ENCODE measurements at regions not wholly inside any gene's neighbourhood (a gene's known extent, or its start where the extent isn't known, plus 50 kb on each side); places are given as distances from the start of the nearest gene placed in this dataset.

DNA sequence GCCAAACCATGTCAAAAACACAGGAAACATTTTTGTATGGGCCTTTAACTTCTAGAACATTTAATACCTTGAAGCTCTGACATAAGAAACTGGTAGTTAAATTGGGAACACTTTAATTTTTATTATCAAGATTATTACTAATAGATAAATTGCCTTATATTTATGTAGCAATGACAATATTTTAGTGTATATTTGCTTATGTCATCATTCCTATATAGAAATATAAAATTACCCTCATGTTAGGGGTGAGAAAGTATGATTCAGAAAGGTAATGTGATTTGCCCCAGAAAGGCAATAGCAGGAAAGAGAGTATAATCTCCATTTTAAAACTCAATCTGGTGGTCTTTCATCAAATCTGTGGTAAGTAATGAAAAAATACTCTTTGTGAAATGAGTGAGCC lies 147.4 kb downstream of the IL15 start:
- no peak for DNase-seq
- Histone ChIP-seq H3K27ac (no peak overlapping the region), H3K4me3 (no peak overlapping the region), H3K9me3 (no peaks in the 10 kb centered on the region), H3K27me3 (no peaks in the 10 kb centered on the region), H3K4me1 (peaks cover 0 to 11% (median 0%) of the 10 kb centered on the region in 4 donors), H3K36me3 (no peaks in the 10 kb centered on the region)
- intact Hi-C loops (cut with DNase I; ENCODE audit: low total_unique reads), result no loop called here
- TF ChIP-seq, protein P1, sequence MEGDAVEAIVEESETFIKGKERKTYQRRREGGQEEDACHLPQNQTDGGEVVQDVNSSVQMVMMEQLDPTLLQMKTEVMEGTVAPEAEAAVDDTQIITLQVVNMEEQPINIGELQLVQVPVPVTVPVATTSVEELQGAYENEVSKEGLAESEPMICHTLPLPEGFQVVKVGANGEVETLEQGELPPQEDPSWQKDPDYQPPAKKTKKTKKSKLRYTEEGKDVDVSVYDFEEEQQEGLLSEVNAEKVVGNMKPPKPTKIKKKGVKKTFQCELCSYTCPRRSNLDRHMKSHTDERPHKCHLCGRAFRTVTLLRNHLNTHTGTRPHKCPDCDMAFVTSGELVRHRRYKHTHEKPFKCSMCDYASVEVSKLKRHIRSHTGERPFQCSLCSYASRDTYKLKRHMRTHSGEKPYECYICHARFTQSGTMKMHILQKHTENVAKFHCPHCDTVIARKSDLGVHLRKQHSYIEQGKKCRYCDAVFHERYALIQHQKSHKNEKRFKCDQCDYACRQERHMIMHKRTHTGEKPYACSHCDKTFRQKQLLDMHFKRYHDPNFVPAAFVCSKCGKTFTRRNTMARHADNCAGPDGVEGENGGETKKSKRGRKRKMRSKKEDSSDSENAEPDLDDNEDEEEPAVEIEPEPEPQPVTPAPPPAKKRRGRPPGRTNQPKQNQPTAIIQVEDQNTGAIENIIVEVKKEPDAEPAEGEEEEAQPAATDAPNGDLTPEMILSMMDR (IDR thresholded peaks at IDR 0.05), result no peak

DNA sequence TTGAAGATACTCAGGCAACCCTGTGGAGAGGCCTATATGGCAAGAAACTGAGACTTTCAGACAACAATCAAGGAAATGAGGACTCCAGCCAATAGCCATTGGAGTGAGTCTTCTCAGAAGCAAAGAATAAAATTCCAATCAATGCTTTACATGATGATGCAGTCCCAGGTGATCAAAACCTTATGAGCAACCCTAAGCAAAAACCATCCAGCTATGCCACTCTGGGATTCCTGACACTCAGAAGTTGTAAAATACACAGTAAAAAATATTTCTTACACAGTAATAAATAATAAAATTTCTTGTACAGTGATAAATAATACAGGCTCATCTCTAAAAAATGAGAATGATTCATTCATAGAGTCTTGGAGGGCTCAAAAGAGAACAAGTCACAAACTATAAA lies 150.6 kb downstream of the IL15 start:
- peaks cover 0 to 11% (median 0%) of the 10 kb centered on the region in 4 donors for H3K4me1 ChIP-seq
- TF ChIP-seq, protein P1 (IDR thresholded peaks at IDR 0.05), result no peak

DNA sequence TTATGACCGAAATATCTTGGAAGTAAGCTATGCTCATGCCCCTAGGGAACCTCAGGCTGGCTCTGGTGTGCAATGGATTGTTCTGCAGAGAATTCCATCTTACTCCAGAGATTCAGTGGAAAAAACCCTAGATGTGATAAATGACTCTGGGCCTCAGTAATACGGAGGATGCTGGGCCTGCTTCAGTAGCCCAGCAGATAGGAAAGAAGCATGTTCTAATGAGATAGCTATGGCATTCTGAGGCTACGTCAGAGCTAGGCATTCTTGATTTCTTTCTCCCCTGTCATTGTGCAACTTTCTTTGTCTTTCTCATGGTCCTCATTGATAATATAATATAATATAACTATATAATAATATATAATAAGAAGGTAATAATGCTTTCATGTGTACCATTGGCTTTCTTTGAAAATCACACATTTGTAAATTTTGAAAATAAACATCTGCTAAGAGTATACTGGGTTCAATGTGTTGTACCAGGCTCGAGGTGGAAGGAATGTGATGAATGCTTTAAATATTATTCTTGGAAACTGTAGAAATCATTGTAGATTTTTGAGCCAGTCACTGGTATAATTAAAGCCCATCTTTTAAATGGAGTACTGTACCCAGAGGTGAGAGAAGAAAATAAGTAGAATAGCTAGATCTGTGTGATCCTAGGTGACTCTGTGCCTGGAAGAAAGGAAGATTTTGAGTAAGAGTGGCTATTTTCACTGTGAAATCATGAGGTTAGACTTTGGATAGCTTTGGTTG lies 152.0 kb downstream of the IL15 start:
- Histone ChIP-seq H3K4me3 (no peak overlapping the region), H3K27me3 (no peaks in the 10 kb centered on the region), H3K4me1 (peaks cover 0 to 11% (median 0%) of the 10 kb centered on the region in 4 donors), H3K9me3 (no peaks in the 10 kb centered on the region), H3K36me3 (no peaks in the 10 kb centered on the region), H3K27ac (no peak overlapping the region)
- intact Hi-C loops (cut with DNase I; ENCODE audit: low total_unique reads), result no loop called here
- TF ChIP-seq, protein P1 (IDR thresholded peaks at IDR 0.05), result no peak
- DNase-seq, result no peak

More for the DNA sequence above, 150.6 kb downstream of the IL15 start:
- Histone ChIP-seq H3K27ac (no peak overlapping the region), H3K9me3 (no peaks in the 10 kb centered on the region), H3K36me3 (no peaks in the 10 kb centered on the region), H3K27me3 (no peaks in the 10 kb centered on the region), H3K4me3 (no peak overlapping the region)
- intact Hi-C loops (cut with DNase I; ENCODE audit: low total_unique reads), result no loop called here
- no peak for DNase-seq

GRCh38 chr4:141789716-141790115 lies 153.3 kb downstream of the IL15 start:
- no peak for DNase-seq
- Histone ChIP-seq H3K27ac (no peak overlapping the region), H3K4me1 (peaks cover 0 to 11% (median 0%) of the 10 kb centered on the region in 4 donors), H3K4me3 (no peak overlapping the region), H3K9me3 (no peaks in the 10 kb centered on the region), H3K27me3 (no peaks in the 10 kb centered on the region), H3K36me3 (no peaks in the 10 kb centered on the region)
- TF ChIP-seq, protein P1 (IDR thresholded peaks at IDR 0.05), result no peak
- intact Hi-C loops (cut with DNase I; ENCODE audit: low total_unique reads), result no loop called here

- H3K36me3 ChIP-seq, result no peaks in the 10 kb centered on the region
- no peaks in the 10 kb centered on the region for H3K9me3 ChIP-seq
- H3K4me1 ChIP-seq, result peaks cover 0 to 11% (median 0%) of the 10 kb centered on the region in 4 donors
- no peak overlapping the region for H3K27ac ChIP-seq
- no peaks in the 10 kb centered on the region for H3K27me3 ChIP-seq
- TF ChIP-seq, protein P1 (IDR thresholded peaks at IDR 0.05), result no peak
- H3K4me3 ChIP-seq, result no peak overlapping the region
- intact Hi-C loops (cut with DNase I; ENCODE audit: low total_unique reads), result no loop called here
- no peak for DNase-seq
These were observed 155.8 kb downstream of the IL15 start for GRCh38 chr4:141792164-141792563.
